GM19438 (cell line): ENCODE measurements at regions not wholly inside any gene's neighbourhood (a gene's known extent, or its start where the extent isn't known, plus 50 kb on each side); places are given as distances from the start of the nearest gene placed in this dataset.
"Not testable (repeated sequence)": the region's sequence is repeated elsewhere in the genome, so short reads cannot be mapped to it uniquely, and the experiment has no call there.

Experiments used
- ATAC-seq: cut with Tn5 transposase; IDR thresholded peaks from one replicate; pipeline ENCODE4 v1.9.1; 2021; ENCODE audit warnings: low read depth; ENCODE audit not compliant: unreplicated experiment

DNA sequence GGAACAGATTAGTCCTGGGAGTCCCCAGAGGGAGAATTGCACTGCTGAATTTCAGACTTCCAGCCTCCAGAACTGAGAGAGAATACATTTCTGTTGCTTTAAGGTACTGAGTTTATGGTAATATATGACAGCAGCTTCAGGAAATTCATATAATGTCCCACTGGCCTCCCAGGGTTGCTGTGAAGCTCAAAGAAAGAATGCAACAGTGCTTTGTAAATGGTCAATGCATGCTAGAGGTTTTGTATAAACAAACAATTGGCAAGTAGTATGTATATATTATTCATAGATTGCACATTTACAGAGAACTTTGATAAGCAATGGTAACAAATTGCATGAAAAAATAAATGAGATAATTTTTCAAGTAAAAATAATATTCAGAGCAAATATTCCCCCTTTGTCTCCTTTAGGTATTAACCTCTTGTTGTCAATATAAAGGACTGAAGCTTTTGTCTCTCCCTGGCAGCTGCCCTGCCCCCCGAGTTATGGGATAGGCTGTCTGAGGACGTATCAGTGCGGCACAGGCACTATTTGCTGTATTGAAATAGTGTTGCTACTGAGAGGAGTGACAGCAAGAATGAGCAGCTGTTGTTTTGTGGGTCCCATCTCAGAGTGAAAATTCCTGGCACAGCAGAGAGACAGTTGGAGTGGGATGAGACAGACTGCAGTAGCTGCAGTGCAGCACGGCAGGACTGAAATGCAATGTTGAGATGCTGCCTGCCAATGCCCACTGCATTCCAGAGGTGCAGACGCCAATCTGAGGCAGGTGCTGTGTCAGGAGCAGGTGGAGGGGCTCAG is 194.2 kb upstream of the GLRA1 start:
- no peak for ATAC-seq

GRCh38 chr5:152116934-152117333 is 192.3 kb upstream of the GLRA1 start:
- ATAC-seq: no peak

- ATAC-seq: no peak
Measured at GRCh38 chr5:152113401-152113800, 188.8 kb upstream of the GLRA1 start.

DNA sequence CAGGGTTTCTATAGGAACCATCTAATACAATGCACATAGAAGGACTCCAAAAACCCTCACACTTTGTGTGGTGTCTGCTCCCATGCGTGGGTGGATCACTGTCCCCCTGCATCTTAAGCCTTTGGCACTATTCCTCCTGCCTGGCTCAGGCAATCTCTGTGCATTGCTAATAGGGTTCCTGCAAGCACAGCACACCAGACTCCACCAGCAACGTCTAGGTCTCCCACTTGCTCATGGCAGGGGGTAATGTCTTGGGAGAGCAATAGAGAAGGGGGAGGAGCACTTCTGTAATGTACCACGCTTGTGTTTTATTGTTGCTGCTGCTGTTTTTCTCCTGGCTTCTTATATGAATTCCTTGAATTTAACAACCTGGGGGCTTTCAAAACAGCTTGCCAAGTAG is 182.6 kb upstream of the GLRA1 start:
- no peak for ATAC-seq

DNA sequence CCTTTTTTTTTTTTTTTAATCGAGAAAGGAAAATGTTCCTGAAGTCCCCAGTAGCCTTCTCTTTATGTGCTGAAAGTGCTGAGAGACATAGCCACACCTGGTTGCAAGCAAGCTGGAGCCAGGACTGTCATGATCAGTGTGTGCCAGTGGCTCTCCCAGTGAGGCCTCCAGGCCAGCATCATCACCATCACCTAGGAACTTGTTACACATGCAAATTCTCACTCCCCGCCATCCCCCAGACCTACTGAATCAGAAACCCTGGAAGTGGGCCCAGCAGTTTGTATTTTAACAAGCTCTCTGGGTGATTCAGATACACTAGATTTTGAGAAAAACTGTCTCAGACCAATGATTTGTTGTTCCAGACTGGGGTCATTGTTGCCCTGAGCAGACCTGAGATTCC is 181.9 kb upstream of the GLRA1 start:
- ATAC-seq: no peak

DNA sequence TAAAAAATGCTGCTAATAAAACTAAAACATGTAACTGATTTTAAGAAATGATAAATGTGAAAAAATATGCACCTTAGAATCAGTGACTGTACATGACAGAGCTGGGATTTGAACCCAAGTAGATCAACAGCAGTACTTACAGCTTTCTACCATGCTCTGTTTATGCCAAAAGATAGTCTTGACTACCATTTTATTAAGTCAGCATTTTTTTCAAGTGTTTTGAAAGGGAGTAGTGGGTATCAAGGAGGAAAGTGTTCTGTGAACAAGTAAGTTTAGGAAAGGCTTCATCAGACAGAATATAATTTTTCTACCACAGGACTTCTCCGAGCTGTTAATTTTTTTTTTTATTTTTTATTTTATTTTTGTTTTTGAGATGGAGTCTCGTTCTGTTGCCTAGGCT is 180.4 kb upstream of the GLRA1 start:
- no peak for ATAC-seq

- ATAC-seq: no peak
Measured at GRCh38 chr5:152104211-152104610, 179.6 kb upstream of the GLRA1 start.

- not testable (repeated sequence) for ATAC-seq
Measured at GRCh38 chr5:152102908-152103307, 178.3 kb upstream of the GLRA1 start.

DNA sequence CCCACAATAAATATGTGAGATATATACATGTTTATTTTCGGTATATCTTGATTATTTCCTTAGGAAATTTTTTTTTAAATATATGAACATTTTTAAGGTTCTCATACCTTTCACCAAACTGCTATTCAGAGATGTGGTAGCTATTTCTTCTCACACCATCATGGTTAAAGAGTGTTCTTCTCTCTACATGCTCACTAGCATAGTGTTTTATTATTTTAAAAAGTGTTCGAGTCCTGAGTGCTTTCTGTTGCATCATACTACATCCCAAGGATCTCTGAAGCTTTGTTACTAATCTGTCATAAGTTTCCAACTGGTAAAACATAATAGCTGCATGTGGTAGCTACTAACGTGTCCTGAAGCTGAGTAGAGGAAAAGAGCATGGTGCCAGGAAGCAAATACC is 177.4 kb upstream of the GLRA1 start:
- no peak for ATAC-seq

DNA sequence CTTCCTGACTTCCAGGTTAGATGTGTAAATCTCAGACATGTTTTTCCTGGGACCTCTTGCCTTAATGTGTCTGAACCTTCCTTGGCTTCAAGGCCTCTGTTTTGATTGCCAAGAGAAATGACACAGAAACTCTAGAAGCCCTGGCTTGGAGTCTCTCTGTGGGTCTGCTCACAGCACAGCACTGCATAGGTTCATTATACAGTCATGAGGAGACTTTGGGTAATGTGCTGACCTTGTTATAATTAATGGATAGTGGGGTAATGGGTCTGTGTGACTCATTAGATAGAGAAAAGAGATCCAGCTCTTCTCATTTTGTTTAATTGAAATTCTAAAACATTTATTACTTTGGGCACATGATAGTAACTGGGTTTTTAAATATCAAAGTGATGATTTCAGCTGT is 175.8 kb upstream of the GLRA1 start:
- no peak for ATAC-seq

GRCh38 chr5:152097128-152097527 is 172.5 kb upstream of the GLRA1 start:
- ATAC-seq: no peak

GRCh38 chr5:152094716-152095115 is 170.1 kb upstream of the GLRA1 start:
- no peak for ATAC-seq

DNA sequence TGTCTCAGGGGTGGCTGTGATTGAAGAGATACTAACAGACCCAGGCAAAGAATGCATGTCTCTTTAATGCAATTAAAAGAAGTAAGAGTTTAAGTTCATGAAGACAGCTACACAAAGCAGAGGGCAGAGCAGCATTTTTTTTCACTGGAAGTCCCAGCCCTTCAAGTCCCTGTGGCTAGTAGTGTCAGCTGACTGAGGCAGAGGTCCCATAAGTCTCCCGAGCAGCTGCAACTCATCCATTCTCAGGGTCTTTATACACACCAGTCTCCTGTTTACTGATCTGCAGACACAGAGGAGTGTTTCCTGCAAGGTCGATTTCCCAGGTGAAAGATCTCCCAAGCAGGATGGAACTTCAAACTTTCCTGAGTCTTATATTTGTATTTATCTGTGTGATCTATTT is 169.4 kb upstream of the GLRA1 start:
- ATAC-seq: no peak

GRCh38 chr5:152092580-152092979 is 167.9 kb upstream of the GLRA1 start:
- no peak for ATAC-seq

DNA sequence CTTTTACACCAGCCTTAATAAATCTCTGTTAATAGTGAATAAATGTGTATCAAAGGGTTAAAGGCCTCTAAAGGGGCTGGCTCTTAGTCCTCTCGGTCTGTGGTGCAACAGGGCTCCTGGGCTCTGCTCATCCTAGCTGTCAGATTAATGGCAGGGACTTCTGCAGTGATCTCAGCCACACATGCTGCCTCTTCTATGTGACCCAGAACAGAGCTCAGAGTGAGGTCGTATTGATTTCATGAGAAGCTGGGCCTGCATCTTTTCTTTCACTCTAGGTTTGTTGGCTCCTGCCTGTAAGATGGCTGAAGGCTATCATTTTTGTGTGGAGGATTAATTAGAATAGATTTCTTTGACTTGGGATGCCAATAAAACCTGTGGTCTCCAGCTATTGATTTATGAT is 165.0 kb upstream of the GLRA1 start:
- ATAC-seq: no peak

- no peak for ATAC-seq
Measured at GRCh38 chr5:152086668-152087067, 162.0 kb upstream of the GLRA1 start.

DNA sequence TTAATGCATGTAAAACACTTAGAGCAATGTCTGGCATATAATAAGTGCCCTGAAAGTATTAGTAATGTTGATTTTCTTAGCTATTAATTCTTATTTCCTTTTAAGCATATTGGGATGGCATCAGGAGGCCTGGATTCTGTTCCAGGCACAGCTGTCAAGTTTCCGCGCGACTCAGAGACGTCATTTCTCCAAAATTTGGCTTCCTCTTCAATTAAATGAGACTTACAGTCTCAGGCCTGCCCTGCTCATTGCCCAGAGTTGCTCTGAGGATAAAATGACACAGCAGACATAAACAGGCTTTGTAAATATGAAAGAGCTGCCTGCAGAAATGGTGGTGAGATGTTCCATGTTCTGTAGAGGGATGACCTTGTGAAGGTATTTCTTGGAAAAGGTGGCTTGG is 159.8 kb upstream of the GLRA1 start:
- no peak for ATAC-seq

- no peak for ATAC-seq
Measured at GRCh38 chr5:152083231-152083630, 158.6 kb upstream of the GLRA1 start.

DNA sequence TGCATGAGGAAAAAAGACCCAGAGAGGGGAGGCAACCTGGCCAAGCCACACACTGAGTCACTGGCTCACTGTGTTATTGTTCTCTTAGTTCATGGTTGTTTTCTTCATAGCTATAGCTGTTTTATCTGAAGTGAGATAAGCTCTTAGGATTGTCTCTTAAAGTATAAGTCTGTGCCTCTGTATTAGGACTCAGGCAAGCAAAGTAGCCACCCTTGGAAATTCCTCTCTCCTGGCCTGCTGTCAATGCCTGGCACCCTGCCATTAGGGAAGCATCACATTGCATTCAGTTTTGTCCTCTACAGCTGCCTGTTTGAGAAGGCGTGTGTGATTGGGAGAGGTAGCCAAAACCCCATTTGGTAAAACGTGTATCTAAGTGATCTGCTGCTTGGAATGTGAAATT is 147.4 kb upstream of the GLRA1 start:
- no peak for ATAC-seq

DNA sequence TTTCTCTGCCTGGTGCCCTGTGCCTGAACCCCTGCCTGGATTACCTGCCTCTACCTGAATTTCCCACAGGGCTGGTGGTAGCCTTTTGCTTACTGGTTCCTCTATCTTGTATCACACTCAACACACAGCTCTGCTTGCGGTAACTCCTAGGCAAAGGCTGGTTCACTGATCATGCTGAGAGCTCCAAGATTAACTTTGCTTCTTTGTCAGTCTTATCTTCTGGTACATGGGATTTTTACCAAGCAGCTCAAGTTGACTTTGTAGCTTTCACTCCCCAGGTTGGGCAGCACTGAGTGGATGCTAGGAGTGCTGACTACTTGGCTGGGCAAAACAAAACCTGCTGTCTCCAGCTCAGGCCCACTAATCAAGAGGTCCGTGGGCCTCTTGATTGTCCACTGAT is 145.9 kb upstream of the GLRA1 start:
- no peak for ATAC-seq

GRCh38 chr5:152066784-152067183 is 142.1 kb upstream of the GLRA1 start:
- ATAC-seq: no peak

GRCh38 chr5:152063004-152063403 is 138.4 kb upstream of the GLRA1 start:
- ATAC-seq: no peak

- no peak for ATAC-seq
Measured at GRCh38 chr5:152061095-152061494, 136.4 kb upstream of the GLRA1 start.
